ENCODE measurements at regions not wholly inside any gene's neighbourhood (a gene's known extent, or its start where the extent isn't known, plus 50 kb on each side); places are given as distances from the start of the nearest gene placed in this dataset.

- no peak for DNase-seq
Observed at GRCh38 chr1:14511796-14512585, 86.5 kb upstream of the KAZN start.

- DNase-seq: no peak
Observed at GRCh38 chr1:14513111-14513510, 85.4 kb upstream of the KAZN start.

GRCh38 chr1:14514739-14515138 is 83.7 kb upstream of the KAZN start:
- DNase-seq: no peak

- DNase-seq: no peak
Observed at GRCh38 chr1:14516974-14517840, 81.3 kb upstream of the KAZN start.

GRCh38 chr1:14517841-14518180 is 80.7 kb upstream of the KAZN start:
- DNase-seq: no peak

- DNase-seq: no peak
Observed at GRCh38 chr1:14519976-14520375, 78.5 kb upstream of the KAZN start.

- DNase-seq: no peak
Observed at GRCh38 chr1:14520514-14521163, 77.8 kb upstream of the KAZN start.

GRCh38 chr1:14521622-14522021 is 76.9 kb upstream of the KAZN start:
- no peak for DNase-seq

GRCh38 chr1:14522077-14522925 is 76.2 kb upstream of the KAZN start:
- no peak for DNase-seq

GRCh38 chr1:14522926-14523241 is 75.6 kb upstream of the KAZN start:
- DNase-seq: no peak

GRCh38 chr1:14524826-14525636 is 73.5 kb upstream of the KAZN start:
- DNase-seq: no peak

GRCh38 chr1:14529475-14529874 is 69.0 kb upstream of the KAZN start:
- DNase-seq: no peak

GRCh38 chr1:14531519-14531918 is 67.0 kb upstream of the KAZN start:
- DNase-seq: no peak

GRCh38 chr1:14535619-14536355 is 62.7 kb upstream of the KAZN start:
- no peak for DNase-seq

- no peak for DNase-seq
Observed at GRCh38 chr1:14538335-14538734, 60.1 kb upstream of the KAZN start.

- no peak for DNase-seq
Observed at GRCh38 chr1:14539309-14539708, 59.2 kb upstream of the KAZN start.

GRCh38 chr1:14539953-14540563 is 58.4 kb upstream of the KAZN start:
- no peak for DNase-seq

GRCh38 chr1:14541348-14541747 is 57.1 kb upstream of the KAZN start:
- DNase-seq: no peak

- no peak for DNase-seq
Observed at GRCh38 chr1:14543191-14543840, 55.2 kb upstream of the KAZN start.

GRCh38 chr1:14544319-14544718 is 54.2 kb upstream of the KAZN start:
- DNase-seq: no peak

Data from hippocampal formation (tissue), 2 donors.